ENCODE measurements at regions not wholly inside any gene's neighbourhood (a gene's known extent, or its start where the extent isn't known, plus 50 kb on each side); places are given as distances from the start of the nearest gene placed in this dataset.

DNA sequence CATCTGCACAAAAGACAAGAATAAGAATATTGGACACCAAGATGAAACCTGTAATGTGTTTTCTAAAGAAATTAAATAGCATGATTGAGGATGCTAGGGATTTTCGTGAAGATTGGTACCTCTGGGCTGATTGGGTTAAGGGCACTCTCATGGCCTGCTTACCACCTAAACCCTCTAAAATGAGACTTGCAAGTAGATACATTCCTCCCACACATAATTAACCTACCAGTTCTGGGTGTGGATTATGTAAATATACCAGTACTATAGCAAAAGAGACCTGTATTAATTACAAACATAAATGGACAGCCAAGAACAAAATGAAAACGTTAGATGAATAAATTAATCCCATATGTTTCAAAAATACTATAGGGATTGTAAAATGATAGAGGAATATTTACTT is 1069.6 kb upstream of the B3GALT2 start:
- Histone ChIP-seq H3K36me3 (ENCODE audit: low read depth) (no peaks in the 10 kb centered on the region), H3K4me1 (replicated peaks; ENCODE audit: insufficient read depth) (no peaks in the 10 kb centered on the region), H3K79me2 (ENCODE audit: low read depth) (no peaks in the 10 kb centered on the region), H3K4me3 (no peak overlapping the region), H3K9me2 (ENCODE audit: insufficient read depth) (no peaks in the 10 kb centered on the region; the same call in 1 of the 2 replicates), H3K27ac (no peak overlapping the region), H2AFZ (no peak overlapping the region), H3F3A (ENCODE audit: insufficient read depth, low read depth) (no peaks in the 10 kb centered on the region), H3K9me3 (ENCODE audit: insufficient read depth, low read depth) (no peaks in the 10 kb centered on the region), H3K4me2 (no peak overlapping the region), H3K27me3 (ENCODE audit: insufficient read depth, low read depth) (no peaks in the 10 kb centered on the region), H4K20me1 (ENCODE audit: insufficient read depth) (no peaks in the 10 kb centered on the region)
- DNase-seq, result no peak
- ChIA-PET POLR2A (ENCODE audit: unreplicated experiment) (no interaction called here), CTCF (no interaction called here)
- intact Hi-C loops (cut with micrococcal nuclease; ENCODE audit: unreplicated experiment), result no loop called here
- BruUV-seq (replicated peaks), result no TSS peak
- no peak for TF ChIP-seq EZH2 (IDR thresholded peaks at IDR 0.05; ENCODE audit: low read depth)
- TF ChIP-seq, protein P1, sequence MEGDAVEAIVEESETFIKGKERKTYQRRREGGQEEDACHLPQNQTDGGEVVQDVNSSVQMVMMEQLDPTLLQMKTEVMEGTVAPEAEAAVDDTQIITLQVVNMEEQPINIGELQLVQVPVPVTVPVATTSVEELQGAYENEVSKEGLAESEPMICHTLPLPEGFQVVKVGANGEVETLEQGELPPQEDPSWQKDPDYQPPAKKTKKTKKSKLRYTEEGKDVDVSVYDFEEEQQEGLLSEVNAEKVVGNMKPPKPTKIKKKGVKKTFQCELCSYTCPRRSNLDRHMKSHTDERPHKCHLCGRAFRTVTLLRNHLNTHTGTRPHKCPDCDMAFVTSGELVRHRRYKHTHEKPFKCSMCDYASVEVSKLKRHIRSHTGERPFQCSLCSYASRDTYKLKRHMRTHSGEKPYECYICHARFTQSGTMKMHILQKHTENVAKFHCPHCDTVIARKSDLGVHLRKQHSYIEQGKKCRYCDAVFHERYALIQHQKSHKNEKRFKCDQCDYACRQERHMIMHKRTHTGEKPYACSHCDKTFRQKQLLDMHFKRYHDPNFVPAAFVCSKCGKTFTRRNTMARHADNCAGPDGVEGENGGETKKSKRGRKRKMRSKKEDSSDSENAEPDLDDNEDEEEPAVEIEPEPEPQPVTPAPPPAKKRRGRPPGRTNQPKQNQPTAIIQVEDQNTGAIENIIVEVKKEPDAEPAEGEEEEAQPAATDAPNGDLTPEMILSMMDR (conservative IDR thresholded peaks at IDR 0.05), result no peak

DNA sequence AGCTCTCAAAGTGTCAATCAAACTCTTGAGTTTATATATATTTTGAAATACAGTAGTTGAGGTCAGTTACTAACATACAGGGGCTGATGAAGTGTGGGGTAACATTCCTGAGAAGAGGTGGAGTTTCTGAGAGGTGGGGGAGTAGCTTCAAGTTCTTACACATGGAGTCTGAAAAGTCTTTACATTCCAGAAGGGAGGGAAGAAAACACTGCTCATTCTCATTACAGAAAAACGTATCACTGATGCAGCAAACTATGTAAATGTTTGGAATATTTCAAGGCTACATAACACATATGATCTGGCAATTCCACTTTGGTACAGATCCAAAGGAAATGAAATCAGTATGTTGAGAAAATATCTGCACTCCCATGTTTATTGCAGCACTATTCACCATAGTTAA is 1065.8 kb upstream of the B3GALT2 start:
- no TSS peak for BruUV-seq (replicated peaks)
- H2AFZ ChIP-seq, result no peak overlapping the region
- TF ChIP-seq, protein P1 (conservative IDR thresholded peaks at IDR 0.05), result no peak
- TF ChIP-seq EZH2 (IDR thresholded peaks at IDR 0.05; ENCODE audit: low read depth), result no peak
- H3F3A ChIP-seq (ENCODE audit: insufficient read depth, low read depth), result no peaks in the 10 kb centered on the region
- H3K27ac ChIP-seq, result no peak overlapping the region
- H4K20me1 ChIP-seq (ENCODE audit: insufficient read depth), result no peaks in the 10 kb centered on the region
- no peaks in the 10 kb centered on the region for H3K9me3 ChIP-seq (ENCODE audit: insufficient read depth, low read depth)
- ChIA-PET CTCF (no interaction called here), POLR2A (ENCODE audit: unreplicated experiment) (no interaction called here)
- H3K27me3 ChIP-seq (ENCODE audit: insufficient read depth, low read depth), result no peaks in the 10 kb centered on the region
- H3K36me3 ChIP-seq (ENCODE audit: low read depth), result no peaks in the 10 kb centered on the region
- H3K4me1 ChIP-seq (replicated peaks; ENCODE audit: insufficient read depth), result no peaks in the 10 kb centered on the region
- DNase-seq, result no peak
- intact Hi-C loops (cut with micrococcal nuclease; ENCODE audit: unreplicated experiment), result no loop called here
- no peak overlapping the region for H3K4me2 ChIP-seq
- H3K79me2 ChIP-seq (ENCODE audit: low read depth), result no peaks in the 10 kb centered on the region
- no peaks in the 10 kb centered on the region for H3K9me2 ChIP-seq (ENCODE audit: insufficient read depth)
- H3K4me3 ChIP-seq, result no peak overlapping the region

DNA sequence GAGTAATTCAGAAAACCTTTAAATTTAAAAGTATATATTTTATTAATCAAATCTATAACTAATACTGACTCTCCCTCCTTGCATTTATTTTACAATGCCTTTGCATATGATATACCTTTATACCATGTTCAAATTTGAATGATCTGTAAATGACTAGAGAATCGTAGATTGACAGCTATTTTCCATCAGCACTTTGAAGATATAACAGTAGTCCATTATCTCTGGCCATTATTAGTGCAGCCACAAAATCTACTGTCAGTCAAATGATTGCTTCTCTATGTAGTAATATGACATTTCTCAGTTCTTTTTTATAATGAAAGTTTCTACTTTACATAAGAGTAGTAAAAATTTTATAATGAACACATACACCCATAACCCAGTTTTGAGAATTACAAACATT is 1054.8 kb upstream of the B3GALT2 start:
- H3K27ac ChIP-seq, result no peak overlapping the region
- POLR2A ChIA-PET (ENCODE audit: unreplicated experiment), result no interaction called here
- no peak overlapping the region for H3K4me3 ChIP-seq

More for the DNA sequence above, 1054.8 kb upstream of the B3GALT2 start:
- Histone ChIP-seq H3K9me3 (ENCODE audit: insufficient read depth, low read depth) (no peaks in the 10 kb centered on the region), H3K27me3 (ENCODE audit: insufficient read depth, low read depth) (no peaks in the 10 kb centered on the region), H3K4me2 (no peak overlapping the region), H3K79me2 (ENCODE audit: low read depth) (no peaks in the 10 kb centered on the region), H4K20me1 (ENCODE audit: insufficient read depth) (no peaks in the 10 kb centered on the region), H3K9me2 (ENCODE audit: insufficient read depth) (no peaks in the 10 kb centered on the region; the same call in 1 of the 2 replicates), H3K4me1 (replicated peaks; ENCODE audit: insufficient read depth) (no peaks in the 10 kb centered on the region), H2AFZ (no peak overlapping the region), H3F3A (ENCODE audit: insufficient read depth, low read depth) (no peaks in the 10 kb centered on the region), H3K36me3 (ENCODE audit: low read depth) (no peaks in the 10 kb centered on the region)
- TF ChIP-seq, protein P1 (conservative IDR thresholded peaks at IDR 0.05), result no peak
- TF ChIP-seq EZH2 (IDR thresholded peaks at IDR 0.05; ENCODE audit: low read depth), result no peak
- BruUV-seq (replicated peaks), result no TSS peak
- DNase-seq, result no peak
- intact Hi-C loops (cut with micrococcal nuclease; ENCODE audit: unreplicated experiment), result no loop called here
- CTCF ChIA-PET, result no interaction called here

Data from PC-9 (cell line).